Jurkat, Clone E6-1 (cell line): ENCODE measurements at regions not wholly inside any gene's neighbourhood (a gene's known extent, or its start where the extent isn't known, plus 50 kb on each side); places are given as distances from the start of the nearest gene placed in this dataset.
A peak's percentile ranks its signal among the peaks of the same experiment; 100 is the strongest.
"Not testable (repeated sequence)": the region's sequence is repeated elsewhere in the genome, so short reads cannot be mapped to it uniquely, and the experiment has no call there.

Experiments
- DNase-seq: peaks from one replicate; pipeline ENCODE4 v3.0.0-alpha.2; 2011; ENCODE audit warnings: low read depth, low spot score
- H3K4me3 ChIP-seq: 2 replicates; pipeline ENCODE4 v1.5.1; 2011; ENCODE audit warnings: mild to moderate bottlenecking, low read length, control low read depth, moderate library complexity

DNA sequence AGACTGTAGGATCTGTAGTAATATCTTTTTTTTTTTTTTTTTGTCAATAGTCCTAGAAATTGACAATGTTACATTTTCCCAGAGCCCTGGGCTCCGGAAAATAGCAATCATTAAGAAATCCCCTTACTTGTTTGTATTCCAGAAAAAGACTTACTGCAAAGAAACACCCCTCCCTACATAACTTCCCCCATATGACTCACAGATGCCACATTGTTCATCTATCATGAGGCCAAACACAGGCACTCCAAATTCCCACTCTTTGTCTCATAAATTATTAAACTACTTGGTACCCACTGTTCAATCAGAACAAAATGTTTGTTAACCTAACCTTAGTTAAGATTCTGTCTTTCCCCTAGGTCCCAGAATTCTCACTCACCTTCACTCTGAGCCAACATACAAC is 53.5 kb downstream of the TEX51 start:
- no peak overlapping the region for H3K4me3 ChIP-seq
- no peak for DNase-seq

DNA sequence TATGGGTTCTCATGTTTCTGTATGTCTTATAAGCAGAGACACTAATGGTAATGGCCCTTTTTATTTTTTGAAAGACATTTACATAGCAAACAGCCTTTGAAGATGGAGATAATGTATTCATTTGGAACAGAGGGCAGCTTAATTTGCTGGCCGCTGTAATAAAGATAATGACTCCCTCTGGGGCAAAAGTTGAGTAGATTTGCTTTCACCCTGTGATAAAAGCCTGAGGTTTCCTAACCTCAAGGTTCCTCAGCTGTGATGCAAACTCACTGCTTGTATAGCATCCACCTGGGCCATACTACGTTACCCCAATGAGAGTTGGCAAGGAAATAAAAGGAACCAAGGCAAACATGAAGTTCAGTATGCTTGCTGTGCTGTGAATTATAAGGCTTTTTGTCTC is 54.8 kb downstream of the TEX51 start:
- H3K4me3 ChIP-seq, result no peak overlapping the region
- DNase-seq, result no peak

DNA sequence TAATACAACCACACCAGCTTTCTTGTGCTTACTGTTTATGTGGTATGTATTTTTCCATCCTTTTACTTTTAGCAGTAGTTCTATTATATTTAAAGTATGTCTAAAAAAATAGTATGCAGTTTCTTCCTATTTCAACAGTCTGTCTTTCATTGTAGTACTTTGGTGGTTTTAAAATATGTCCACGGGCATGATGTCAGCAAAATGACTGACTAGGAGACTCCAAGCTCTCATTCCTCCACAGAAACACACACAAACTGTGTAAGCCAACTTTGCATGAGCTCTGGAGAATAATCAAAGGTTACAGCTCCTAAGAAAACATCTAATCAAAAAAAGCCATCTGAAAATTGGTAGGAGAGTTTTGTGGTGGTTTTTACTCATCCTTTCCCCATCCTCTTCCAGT is 56.1 kb downstream of the TEX51 start:
- DNase-seq, result no peak

DNA sequence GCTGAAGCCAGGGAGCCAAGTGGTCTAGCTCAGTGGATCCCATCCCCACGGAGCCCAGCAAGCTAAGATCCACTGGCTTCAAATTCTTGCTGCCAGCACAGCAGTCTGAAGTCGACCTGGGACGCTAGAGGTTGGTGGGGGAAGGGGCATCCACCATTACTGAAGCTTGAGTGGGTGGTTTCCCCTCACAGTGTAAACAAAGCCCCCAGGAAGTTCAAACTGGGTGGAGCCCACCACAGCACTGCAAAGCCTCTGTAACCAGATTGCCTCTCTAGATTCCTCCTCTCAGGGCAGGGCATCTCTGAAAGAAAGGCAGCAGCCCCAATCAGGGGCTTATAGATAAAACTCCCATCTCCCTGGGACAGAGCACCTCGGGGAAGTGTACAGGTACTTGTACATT is 58.1 kb downstream of the TEX51 start:
- not testable (repeated sequence) for DNase-seq, H3K4me3 ChIP-seq

More for the DNA sequence above, 56.1 kb downstream of the TEX51 start:
- H3K4me3 ChIP-seq, result no peak overlapping the region

DNA sequence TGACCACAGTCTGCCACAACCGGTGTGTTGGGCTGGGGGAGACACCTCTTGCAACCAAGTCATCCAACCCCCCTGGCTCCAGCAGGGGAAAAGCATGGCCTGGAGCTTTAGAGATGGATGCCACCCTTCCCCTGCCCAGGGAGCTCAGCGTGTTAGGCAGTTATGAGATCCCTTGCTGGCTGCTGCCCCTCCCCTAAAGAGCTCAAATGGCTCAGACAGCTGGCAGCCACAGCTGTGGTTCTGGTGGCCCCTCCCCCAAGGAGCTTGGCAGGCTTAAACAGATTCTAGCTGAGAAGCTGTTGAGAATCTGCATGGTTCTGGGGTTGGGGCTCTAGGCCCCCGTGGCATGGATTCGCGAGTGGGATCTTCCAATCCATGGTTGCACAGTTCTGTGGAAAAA is 64.7 kb downstream of the TEX51 start:
- no peak for DNase-seq
- no peak overlapping the region for H3K4me3 ChIP-seq

DNA sequence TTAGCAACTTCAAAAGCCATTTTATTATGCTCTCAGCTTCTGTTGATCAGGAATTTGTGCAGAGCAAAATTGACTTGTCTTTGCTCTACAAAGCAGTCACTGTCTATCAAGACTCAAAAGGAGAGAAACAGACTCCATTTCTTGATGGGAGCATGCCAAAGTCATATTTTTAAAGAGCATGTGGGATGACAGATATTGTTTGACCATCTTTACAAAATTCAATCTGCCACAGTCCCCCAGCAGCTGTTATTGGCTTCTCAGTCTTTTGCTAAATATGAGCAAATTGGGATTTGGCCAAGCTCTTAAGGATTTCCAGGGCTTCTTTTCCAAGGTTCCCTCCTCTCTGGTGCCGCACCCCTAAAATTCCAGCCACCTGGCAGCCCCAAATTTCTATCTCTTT is 67.9 kb downstream of the TEX51 start:
- DNase-seq, result no peak
- H3K4me3 ChIP-seq, result no peak overlapping the region

DNA sequence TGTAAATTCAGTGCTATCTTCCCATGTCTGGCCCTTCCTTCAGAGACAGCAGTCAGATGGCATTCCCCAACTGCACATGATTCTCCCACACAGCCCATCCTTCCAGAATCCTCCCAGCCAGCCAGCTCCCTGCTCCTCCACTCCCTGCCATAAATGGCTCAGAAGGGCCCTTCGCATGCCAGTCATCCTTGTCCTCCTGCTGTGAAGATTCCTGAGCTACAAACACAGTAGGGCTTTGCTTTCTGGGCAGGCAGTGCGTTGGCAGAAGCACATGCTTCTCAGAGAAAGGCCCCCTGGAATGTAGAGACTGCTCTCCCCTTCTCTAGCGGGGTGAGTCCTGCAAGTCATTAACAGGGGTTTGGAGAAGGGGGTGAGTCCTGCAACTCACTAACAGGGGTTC is 71.9 kb downstream of the TEX51 start:
- DNase-seq, result no peak
- H3K4me3 ChIP-seq, result no peak overlapping the region

DNA sequence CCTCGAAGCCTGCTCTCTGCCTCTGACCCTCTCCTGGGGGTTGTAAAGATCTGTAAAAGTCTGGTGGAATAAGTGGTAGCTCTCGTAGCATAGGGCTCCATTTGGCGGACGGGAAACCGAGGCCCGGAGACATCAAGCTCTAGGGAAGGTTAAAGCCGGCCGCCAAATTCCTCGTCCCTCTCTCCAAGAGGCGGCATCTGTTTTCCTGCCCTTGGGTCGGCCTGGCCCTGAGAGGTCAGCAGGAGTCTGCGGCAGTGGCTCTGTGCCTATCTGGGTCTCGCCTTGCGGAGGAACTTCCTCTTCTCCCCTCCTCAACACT is 72.4 kb downstream of the TEX51 start:
- H3K4me3 ChIP-seq, result no peak overlapping the region
- no peak for DNase-seq

DNA sequence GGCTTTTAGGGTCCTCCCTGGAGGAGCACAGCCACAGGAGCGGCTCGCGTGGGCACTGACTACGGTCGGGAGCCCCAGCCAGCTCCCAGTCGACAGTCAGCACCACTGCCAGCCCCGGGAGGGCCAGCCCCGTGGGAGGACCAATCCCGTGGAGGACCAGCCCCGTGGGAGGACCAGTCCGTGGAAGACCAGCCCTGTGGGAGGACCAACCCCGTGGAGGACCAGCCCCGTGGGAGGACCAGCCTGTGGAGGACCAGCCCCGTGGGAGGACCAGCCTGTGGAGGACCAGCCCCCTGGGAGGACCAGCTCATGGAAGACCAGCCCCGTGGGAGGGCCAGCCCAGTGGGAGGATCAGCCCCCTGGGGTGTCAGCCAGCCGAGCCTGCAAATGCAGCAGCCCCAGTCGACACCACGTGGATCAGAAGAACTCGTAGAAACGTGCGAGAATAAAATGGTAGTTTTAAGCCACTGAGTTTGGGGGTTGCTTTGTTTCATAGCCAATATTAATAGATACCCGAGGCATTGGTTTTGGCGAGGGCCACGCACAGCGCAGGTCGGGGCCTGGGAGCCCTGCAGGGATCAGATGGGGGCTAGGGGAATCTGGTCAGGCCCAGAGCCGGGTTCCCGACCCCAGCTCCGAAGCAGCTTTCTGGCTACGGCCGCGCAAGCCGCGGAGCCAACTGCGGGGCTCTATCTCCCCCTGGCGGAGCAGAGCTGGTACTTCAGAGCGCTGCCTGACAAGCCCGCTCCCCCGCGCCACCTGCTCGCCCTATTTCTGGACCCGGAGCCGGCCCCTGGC is 73.0 kb downstream of the TEX51 start:
- peak overlapping the region; percentile 47 for H3K4me3 ChIP-seq
- peak; percentile 39 for DNase-seq

DNA sequence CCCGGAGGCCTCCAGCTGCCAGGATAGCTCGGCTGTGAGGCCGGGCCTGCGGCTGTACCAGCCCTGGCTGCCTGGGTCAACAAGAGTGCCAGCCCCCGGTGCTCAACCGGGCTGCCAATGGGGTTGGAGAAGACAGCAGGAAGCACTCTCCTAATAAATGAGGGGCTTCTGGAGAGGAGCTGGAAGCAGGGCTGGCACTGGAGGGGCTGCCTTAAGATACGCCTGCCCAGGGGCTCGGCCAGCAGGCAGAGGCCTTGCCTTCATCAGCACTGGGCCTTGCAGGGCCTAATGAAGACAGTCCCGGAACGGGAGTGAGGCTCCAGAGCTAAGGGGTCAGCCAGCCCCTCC is 73.6 kb downstream of the TEX51 start:
- DNase-seq, result no peak
- no peak overlapping the region for H3K4me3 ChIP-seq

DNA sequence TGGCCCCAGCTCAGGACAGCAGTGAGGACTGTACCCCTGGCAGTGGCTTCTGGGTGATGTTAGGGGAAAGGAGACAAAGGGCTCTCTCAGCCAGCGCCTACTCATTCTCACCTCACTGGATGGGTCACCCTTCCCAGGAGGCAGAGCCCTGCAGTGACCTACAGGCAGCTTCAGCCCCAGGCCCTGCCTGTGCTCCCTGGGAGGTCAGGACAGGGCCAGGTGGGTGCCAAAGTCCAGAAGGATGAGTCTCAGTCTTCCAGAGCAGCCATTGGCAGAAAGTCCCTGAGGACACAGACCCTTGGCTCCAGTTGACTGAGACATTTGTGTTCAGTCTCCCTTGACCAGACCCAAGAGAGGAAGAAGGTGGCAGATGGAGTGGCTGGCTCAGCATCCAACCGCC is 75.1 kb downstream of the TEX51 start:
- DNase-seq, result no peak
- H3K4me3 ChIP-seq, result no peak overlapping the region

DNA sequence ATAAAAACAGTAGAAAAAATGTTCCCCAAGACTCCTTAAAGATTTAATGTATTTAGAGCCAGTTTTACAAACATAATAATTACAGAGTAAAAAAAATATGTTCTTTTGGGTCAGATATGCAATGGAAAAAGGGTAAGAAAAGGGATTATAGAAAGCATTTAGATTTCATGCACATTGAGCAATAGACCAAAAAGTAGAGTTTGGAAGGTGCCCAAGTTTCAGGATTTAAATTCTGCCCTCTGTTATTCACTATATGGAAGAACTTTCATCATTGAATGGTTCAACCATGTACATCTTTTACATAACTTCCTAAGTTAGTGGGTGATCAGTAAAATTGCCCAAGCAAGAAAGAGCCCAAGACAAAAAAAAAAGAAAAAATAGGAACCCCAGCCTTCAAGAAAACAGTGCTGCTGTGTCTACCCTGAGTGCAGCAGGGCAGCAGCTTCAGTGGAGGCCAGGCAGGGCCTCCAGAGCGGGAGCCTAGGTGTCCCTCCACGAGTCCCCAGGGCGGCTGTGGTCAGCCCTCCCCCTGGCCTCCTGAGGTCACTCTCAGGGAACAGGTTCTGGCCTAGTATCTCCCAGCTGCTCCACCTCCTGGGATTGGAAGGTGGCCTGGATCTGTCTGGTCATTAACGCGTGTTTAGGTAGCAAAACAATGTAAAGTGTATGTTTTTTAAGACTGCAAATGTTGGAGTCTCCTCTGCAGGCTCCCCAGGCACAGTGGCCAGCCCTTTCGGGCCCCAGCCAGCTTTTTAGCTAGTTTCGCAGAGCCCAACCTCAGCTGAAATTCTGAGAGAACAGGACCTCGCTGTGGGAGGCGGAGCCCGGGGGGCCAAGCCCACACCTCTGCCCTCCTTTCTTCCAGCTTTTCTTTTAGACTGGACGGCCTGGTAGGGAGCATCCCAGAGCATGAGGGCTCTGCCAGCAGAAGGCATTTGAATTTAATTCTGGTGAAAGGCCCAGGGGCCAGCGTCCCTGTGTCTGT is 77.3 kb downstream of the TEX51 start:
- H3K4me3 ChIP-seq, result no peak overlapping the region
- no peak for DNase-seq

DNA sequence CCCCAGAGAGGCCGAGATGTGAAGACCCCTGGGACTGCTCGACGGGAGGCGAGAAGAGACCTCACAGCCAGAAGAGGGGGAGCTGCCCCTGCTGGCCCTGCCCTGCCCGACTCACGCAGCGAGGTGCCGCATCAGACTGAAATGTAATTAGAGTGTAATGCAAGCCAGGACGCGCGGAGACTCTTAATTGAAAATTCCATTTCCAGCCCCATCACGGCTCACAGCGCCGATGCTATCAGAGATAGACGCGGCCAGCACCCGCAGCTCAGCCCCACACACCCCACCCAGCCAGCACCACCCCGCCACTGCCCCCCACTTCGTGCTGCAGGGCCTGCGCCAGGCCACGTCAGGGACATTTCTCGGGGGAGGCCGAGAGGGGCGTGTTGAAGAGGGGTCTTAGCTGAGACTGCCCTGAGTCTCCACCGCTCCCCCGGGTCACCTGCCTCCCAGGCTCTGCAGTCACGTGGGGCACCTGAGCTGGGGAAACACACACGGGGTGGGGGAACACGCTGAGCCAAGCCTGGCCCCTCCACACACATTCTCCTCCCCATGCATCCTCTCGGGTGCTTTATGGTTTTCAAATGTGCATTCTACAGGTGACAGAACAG is 78.1 kb downstream of the TEX51 start:
- DNase-seq, result no peak
- no peak overlapping the region for H3K4me3 ChIP-seq

DNA sequence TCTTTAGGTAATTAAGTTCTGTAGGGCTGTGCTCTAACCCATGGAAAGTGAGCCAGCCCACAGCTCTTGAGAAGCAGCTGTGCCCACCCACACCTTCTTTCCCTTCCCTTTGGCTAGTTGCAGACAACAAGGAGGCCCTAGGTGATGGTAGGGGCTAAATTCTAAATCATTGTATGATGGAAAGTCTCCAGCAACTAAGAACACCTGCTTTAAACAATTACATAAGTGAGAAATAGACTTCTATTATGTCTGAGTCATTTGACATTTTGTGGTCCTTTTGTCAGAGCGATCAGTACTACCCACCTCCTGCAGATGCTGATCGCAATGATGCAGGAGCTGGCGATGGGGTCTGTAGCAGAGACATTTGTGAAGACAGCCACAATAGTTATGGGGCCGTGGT is 79.6 kb downstream of the TEX51 start:
- H3K4me3 ChIP-seq, result no peak overlapping the region
- DNase-seq, result no peak

DNA sequence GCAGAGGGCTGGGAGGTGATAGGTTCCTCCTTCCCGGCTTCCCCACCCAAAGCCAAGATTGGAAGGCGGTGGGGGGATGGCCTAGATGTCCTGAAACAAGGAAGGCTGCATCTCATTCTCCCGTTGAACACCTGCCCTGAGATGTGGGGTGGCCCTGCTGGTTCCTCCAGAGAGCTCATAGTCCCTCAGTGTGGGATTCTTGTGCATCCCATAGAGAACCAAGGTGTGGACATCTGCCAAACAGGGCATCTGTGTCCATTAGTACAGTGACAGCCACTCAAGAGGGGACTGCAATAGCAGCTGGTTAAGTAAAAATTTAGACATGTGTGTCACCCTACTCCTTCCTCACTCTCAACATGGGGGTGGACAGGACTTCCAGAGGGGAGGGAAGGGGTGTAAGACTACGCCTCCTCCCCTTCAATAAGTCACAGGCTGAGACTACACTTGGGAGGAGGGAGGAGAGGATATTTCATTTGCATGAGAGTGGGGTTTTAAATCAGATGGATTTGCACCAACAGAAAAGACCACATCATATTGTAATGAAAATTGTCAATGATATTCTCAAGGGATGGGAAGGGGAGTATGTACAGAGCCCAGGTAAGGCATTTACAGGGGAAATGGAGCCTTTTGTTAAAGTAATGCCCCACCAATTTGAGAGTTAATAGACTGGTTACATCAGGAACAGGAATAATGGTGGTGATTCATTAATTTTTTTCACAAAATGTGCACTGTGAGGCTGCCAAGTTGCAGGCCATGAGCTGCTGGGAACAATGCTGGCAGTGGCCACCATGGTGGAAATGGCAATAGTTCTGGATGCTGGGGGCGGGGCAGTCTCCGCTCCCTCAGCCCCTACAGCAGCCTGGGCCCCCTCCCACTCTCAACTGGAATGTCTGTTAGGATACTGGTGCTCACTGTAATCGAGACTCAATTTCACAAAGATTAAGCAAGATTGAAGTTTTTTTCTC is 80.6 kb downstream of the TEX51 start:
- no peak overlapping the region for H3K4me3 ChIP-seq
- DNase-seq, result no peak

DNA sequence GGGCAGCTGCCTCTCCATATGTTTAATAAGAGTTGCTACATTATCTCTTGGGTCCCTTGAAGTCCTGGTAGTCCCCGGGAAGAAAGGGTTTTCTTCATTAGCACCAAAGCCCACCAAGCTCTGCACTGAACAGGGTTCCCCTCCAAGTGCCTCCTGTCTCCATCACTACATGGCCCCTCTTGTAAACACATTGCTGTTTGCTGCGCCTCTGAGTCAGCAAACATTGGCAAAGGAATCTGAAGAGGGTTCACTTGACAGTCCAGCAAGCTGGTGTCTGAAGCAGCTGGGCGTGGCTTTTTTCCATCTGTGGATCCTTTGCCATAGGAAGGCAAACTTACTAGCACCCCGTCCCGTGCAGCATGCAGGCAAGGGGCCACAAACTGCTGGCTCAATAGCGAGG is 82.8 kb downstream of the TEX51 start:
- no peak overlapping the region for H3K4me3 ChIP-seq
- DNase-seq, result no peak

DNA sequence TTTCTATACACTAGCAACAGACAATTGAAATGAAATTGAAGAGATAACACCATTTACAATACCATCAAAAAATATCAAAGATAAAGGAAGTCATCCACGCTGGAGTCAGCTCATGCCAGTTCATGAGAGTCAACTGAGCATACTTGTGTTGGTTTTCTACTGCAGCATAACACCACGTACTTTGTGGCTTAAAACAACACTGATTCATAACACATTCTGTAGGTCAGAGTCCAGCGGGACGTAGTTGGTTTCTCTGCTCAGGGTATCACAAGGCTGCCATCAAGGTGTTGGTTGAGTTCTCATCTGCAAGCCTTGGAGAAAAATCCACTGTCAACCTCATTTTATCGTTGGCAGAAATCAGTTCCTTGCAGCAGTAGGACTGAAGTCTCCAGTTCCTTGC is 84.2 kb downstream of the TEX51 start:
- no peak overlapping the region for H3K4me3 ChIP-seq
- no peak for DNase-seq

DNA sequence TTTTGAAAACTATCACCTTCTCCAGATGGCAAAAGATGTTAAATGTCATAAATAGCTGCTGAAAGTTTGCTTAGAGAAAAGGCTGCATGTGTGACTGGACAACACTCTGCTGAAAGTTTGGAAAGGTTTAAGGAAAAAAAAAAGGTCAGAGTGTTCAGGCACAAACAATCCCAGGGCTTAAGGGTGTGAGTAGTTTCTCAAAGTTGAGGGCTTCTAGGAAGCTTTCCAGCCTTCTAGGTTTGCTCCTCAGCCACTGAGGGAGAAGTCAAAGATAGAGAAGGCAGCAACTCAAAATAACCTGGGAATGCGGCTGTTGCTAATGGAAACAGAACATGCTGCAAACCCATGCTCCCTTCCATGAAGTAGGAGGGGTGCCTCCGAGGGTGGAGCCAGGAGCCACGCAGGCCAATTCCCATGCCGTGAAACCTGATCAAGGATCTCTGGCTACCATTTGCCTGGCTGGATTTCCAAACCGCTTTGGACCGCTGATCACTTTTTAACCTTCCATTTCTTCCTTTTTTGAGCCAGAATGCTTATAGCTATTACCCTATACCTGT is 88.0 kb downstream of the TEX51 start:
- no peak for DNase-seq
- no peak overlapping the region for H3K4me3 ChIP-seq

DNA sequence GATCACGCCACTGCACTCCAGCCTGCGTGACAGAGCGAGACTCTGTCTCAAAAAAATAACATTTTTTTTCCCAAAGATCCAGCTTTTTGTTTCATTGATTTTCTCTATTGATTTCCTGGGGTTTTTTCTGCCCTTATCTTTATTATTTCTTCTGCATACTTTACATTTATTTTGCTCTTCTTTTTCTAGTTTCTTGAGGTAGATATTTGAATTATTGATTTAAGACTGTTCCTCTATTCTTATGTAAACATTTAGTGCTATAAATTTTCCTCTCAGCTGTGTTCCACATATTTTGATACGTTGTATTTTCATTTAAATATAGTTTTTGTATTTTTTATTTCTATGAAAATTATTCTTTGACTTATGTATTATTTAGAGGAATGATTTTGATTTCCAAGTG is 89.8 kb downstream of the TEX51 start:
- no peak overlapping the region for H3K4me3 ChIP-seq
- DNase-seq, result no peak
